HG02943 (cell line): ENCODE measurements at regions not wholly inside any gene's neighbourhood (a gene's known extent, or its start where the extent isn't known, plus 50 kb on each side); places are given as distances from the start of the nearest gene placed in this dataset.
"Not testable (repeated sequence)": the region's sequence is repeated elsewhere in the genome, so short reads cannot be mapped to it uniquely, and the experiment has no call there.

Experiments used
- ATAC-seq: cut with Tn5 transposase; IDR thresholded peaks from one replicate; pipeline ENCODE4 v1.9.1; 2021; ENCODE audit warnings: mild to moderate bottlenecking, low read depth, moderate library complexity; ENCODE audit not compliant: unreplicated experiment

DNA sequence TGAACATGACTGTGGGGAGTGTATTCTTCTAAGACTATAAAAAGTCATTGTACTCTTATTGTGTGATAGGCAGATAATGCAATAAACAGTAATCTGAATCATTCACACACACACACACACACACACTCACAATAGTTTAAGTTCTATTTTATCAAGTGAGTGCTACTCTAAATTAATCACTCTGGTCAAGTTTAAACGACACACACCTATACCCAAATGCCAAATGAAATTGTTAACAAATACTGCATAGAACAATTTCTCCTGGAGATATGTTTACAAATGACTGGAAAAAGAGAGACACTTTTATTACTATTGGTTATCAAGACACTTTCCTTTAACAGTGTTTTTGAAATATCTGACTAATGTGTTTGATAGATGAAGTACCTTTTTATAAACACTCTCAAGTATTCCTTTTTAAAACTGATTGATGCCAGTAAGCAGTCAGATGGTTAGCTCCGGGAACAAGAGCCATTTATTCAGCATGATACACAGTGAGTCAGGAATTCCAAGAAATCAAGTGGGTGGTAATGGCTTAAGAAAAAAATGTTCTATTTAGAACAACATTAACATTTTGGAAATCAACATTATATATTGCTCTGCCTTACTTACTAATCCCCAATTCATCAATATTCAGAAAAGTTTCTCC lies 521.6 kb upstream of the ST8SIA4 start:
- ATAC-seq, result no peak

DNA sequence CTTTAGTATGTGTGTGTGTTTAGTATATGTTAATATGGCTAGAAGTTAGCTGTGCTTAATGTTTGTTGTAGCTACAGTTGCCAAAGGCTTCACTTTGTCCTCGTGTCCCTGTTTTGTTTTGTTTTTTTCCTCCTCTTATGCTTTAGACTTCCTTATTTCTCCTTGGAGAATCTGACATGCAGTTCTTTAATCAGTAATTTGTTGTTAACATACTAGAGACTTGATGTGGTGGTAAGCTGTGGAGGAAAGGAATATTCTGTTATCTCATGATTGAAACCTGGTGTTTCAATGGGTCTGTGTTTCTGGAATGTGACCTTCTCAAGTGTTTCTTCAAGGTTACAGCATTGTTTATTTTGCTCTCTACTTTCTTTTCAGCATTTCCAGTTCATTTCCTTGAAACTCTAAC lies 515.6 kb upstream of the ST8SIA4 start:
- no peak for ATAC-seq

DNA sequence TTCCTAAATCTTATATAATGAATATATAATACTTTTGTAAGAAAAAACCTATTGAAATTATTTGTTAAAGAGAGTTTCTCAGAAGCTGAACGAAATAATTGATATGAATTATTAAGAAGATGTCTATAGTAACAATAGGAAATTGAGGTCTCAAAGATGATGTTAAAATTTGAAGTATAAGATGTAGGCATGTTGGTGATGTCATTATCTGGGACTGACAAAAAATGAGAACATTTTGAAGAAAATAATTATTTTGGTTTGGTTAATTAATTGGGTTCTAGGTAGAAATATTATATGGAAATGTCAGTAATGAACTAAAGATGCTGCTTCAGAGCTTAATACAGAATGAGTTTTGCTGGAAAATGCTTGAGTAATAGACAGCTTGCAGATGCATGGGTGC lies 501.4 kb upstream of the ST8SIA4 start:
- no peak for ATAC-seq

- no peak for ATAC-seq
These were observed 490.8 kb upstream of the ST8SIA4 start for GRCh38 chr5:101393795-101394450.

- no peak for ATAC-seq
These were observed 487.2 kb upstream of the ST8SIA4 start for GRCh38 chr5:101390151-101390908.

- ATAC-seq, result no peak
These were observed 482.2 kb upstream of the ST8SIA4 start for GRCh38 chr5:101385276-101385675.

DNA sequence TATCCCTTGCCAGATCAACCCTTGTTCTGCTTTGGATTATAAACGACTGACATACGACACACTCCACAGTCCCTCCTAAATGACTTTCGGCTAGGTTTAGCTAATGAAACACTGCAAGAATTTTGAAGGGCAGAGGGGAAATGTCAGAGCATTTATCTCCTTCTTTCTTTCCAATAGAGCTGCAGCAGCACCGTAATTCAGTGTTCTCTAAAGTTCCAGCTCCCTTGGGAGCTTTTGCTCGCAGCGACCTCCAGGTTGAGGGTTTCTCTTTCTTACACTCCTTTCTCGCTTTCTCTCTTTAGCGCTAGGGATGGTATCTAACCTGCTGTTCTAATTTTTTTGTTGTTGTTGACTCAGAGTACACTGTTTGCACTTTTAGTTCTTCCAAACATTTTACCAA lies 467.1 kb upstream of the ST8SIA4 start:
- no peak for ATAC-seq

- ATAC-seq, result no peak
These were observed 461.4 kb upstream of the ST8SIA4 start for GRCh38 chr5:101364469-101364868.

- no peak for ATAC-seq
These were observed 459.0 kb upstream of the ST8SIA4 start for GRCh38 chr5:101362067-101362466.

DNA sequence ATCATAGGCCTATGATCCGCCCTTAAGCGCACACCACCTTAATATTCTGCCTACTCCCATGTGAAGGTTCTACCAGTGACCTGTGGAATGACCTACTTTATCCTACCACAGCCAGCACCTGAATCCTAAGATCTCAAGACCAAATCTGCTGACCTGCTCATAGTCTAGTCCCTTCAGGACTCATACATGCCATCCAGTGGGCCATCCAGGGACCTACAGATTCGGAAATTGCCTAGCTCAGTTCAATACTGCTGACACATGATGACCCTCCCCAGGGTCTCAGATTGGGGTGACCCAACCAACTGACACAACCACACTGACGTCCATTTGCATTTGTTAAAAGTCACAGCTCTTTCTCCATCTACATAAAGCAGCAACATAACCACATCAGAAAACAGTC lies 443.8 kb upstream of the ST8SIA4 start:
- ATAC-seq, result no peak

- no peak for ATAC-seq
These were observed 443.4 kb upstream of the ST8SIA4 start for GRCh38 chr5:101346447-101346846.

DNA sequence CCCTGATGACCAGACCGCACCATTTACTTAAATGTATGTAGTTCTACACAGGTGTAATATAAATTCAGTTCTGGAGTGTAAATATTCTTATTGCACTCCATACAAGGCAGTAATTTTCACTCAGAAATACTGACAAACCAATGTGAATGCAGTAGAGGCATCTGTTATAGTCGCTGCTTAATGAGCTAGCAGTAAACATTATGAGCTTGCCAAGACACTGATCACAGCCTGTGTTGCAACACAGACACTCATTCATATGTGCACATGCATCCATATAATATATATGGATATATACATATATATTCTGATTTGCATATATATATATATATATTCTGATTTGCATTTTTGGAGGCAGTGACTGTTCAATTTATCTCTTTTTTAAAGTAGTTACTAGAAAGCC lies 435.1 kb upstream of the ST8SIA4 start:
- no peak for ATAC-seq

GRCh38 chr5:101327816-101328215 lies 424.7 kb upstream of the ST8SIA4 start:
- ATAC-seq, result no peak

GRCh38 chr5:101326766-101327165 lies 423.7 kb upstream of the ST8SIA4 start:
- ATAC-seq, result no peak

- ATAC-seq, result not testable (repeated sequence)
These were observed 413.3 kb upstream of the ST8SIA4 start for GRCh38 chr5:101316401-101316800.

GRCh38 chr5:101306391-101307137 lies 403.5 kb upstream of the ST8SIA4 start:
- ATAC-seq, result no peak

DNA sequence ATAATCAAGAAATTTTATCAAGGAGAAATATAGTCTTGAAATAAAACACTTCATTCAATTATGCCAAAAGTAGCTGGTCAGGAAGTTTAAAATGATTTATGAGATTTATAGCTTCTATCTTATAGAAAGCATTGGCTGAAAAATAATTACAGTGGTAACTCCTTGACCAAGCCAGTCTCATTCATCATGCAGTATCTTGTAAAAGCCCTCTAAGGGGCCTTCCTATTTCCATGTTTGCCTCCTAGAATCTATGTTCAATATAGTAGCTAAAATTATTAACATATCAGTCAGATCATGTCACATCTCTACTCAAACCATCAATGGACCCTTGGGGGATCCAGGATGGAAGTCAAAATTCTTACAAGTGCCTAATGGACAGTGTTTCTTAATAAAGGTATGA lies 393.4 kb upstream of the ST8SIA4 start:
- no peak for ATAC-seq

DNA sequence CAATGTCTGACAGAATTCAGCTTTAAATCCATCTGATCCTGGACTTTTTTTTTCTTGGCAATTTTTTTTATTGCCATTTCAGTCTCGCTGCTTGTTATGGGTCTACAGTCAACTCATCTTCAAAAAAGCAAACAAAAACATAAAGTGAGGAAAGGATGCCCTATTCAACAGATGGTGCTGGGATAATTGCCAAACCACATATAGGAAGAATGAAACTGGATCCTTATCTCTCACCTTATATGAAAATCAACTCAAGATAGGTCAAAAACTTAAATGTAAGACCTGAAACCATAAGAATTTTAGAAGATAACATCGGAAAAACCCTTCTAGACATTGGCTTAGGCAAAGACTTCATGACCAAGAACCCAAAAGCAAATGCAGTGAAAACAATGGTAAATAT lies 389.1 kb upstream of the ST8SIA4 start:
- no peak for ATAC-seq

- not testable (repeated sequence) for ATAC-seq
These were observed 387.7 kb upstream of the ST8SIA4 start for GRCh38 chr5:101290761-101291160.

DNA sequence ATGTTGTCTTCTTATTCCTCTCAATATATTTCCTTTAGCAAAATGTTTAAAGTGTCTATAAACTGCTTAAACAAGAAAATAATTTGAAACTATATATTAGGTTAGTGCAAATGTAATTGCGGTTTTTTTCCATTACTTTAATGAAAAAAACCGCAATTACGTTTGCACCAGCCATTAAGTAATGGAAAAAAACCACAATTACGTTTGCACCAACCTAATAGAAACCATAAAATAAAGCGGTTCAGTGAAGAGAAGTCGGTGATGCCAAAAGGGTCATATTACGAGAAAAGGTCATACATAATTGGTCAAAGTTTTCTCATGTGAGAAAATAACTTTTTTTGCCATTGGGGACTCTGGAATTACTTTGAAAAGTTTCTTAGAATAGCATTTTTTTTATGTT lies 385.6 kb upstream of the ST8SIA4 start:
- no peak for ATAC-seq

GRCh38 chr5:101284736-101285375 lies 381.8 kb upstream of the ST8SIA4 start:
- no peak for ATAC-seq
